HL-60 (cell line): ENCODE measurements at regions not wholly inside any gene's neighbourhood (a gene's known extent, or its start where the extent isn't known, plus 50 kb on each side); places are given as distances from the start of the nearest gene placed in this dataset.

Experiments
- DNase-seq, 2 experiments: peaks; one replicate each; pipeline ENCODE4 v3.0.0-alpha.2; 2010 to 2020; ENCODE audit warnings: low read depth in 1 of 2, low spot score in 1 of 2
- H3K27ac ChIP-seq: fragments of 250-450 bp; sonication (Bioruptor Pico); replicated peaks from 2 replicates; pipeline ENCODE4 v1.5.1; 2020; ENCODE audit warnings: mild to moderate bottlenecking, moderate library complexity
- H3K27me3 ChIP-seq: fragments of 250-450 bp; sonication (Bioruptor Pico); 2 replicates; pipeline ENCODE4 v1.5.1; 2021; ENCODE audit warnings: mild to moderate bottlenecking, moderate library complexity; ENCODE audit not compliant: insufficient read depth, poor library complexity, severe bottlenecking
- H3K4me3 ChIP-seq: replicated peaks from 2 replicates; pipeline ENCODE4 v1.5.1; 2011; ENCODE audit warnings: mild to moderate bottlenecking, control low read depth, low read length; ENCODE audit not compliant: insufficient read depth
- GABPA ChIP-seq: IDR thresholded peaks from 2 replicates; pipeline ENCODE4 v1.6.1; 2012; ENCODE audit warnings: low read depth
- POLR2AphosphoS5 ChIP-seq: IDR thresholded peaks from 2 replicates; pipeline ENCODE4 v1.6.1; 2012; ENCODE audit warnings: low read depth
- SPI1 ChIP-seq: IDR thresholded peaks from 2 replicates; pipeline ENCODE4 v1.6.1; 2012; ENCODE audit warnings: low read depth, mild to moderate bottlenecking, borderline replicate concordance
- TF ChIP-seq, protein P1 (sequence below): IDR thresholded peaks from 2 replicates; pipeline ENCODE4 v1.6.1; 2012; ENCODE audit warnings: low read depth; ENCODE audit not compliant: insufficient replicate concordance
- TF ChIP-seq, protein P2 (sequence below): IDR thresholded peaks from one replicate; pipeline ENCODE4 v1.5.1; 2011; ENCODE audit warnings: low read length, control low read depth, inconsistent platforms; ENCODE audit not compliant: insufficient read depth

DNA sequence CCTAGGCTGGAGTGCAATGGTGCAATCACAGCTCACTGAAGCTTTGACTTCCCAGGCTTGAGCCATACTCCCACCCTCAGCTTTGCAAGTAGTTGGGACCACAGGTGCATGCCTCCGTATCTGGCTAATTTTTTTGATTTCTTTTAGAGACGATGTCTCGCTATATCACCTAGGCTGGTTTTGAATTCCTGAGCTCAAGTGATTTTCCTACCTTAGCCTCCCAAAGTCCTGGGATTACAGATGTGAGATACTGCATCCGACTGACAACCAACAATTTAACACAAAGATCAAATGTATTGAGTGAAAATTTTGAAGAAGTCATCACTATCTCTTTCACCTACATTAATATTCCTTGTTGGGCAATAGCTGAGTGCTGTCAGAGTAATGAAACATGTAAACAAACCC, 181.6 kb downstream of the MYCN start:
- DNase-seq = no peak
- TF ChIP-seq POLR2AphosphoS5 (no peak), GABPA (no peak), SPI1 (no peak)
- TF ChIP-seq, protein P1, sequence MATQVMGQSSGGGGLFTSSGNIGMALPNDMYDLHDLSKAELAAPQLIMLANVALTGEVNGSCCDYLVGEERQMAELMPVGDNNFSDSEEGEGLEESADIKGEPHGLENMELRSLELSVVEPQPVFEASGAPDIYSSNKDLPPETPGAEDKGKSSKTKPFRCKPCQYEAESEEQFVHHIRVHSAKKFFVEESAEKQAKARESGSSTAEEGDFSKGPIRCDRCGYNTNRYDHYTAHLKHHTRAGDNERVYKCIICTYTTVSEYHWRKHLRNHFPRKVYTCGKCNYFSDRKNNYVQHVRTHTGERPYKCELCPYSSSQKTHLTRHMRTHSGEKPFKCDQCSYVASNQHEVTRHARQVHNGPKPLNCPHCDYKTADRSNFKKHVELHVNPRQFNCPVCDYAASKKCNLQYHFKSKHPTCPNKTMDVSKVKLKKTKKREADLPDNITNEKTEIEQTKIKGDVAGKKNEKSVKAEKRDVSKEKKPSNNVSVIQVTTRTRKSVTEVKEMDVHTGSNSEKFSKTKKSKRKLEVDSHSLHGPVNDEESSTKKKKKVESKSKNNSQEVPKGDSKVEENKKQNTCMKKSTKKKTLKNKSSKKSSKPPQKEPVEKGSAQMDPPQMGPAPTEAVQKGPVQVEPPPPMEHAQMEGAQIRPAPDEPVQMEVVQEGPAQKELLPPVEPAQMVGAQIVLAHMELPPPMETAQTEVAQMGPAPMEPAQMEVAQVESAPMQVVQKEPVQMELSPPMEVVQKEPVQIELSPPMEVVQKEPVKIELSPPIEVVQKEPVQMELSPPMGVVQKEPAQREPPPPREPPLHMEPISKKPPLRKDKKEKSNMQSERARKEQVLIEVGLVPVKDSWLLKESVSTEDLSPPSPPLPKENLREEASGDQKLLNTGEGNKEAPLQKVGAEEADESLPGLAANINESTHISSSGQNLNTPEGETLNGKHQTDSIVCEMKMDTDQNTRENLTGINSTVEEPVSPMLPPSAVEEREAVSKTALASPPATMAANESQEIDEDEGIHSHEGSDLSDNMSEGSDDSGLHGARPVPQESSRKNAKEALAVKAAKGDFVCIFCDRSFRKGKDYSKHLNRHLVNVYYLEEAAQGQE = no peak
- TF ChIP-seq, protein P2, sequence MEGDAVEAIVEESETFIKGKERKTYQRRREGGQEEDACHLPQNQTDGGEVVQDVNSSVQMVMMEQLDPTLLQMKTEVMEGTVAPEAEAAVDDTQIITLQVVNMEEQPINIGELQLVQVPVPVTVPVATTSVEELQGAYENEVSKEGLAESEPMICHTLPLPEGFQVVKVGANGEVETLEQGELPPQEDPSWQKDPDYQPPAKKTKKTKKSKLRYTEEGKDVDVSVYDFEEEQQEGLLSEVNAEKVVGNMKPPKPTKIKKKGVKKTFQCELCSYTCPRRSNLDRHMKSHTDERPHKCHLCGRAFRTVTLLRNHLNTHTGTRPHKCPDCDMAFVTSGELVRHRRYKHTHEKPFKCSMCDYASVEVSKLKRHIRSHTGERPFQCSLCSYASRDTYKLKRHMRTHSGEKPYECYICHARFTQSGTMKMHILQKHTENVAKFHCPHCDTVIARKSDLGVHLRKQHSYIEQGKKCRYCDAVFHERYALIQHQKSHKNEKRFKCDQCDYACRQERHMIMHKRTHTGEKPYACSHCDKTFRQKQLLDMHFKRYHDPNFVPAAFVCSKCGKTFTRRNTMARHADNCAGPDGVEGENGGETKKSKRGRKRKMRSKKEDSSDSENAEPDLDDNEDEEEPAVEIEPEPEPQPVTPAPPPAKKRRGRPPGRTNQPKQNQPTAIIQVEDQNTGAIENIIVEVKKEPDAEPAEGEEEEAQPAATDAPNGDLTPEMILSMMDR = no peak
- Histone ChIP-seq H3K27me3 (no peaks in the 10 kb centered on the region), H3K4me3 (no peak overlapping the region), H3K27ac (no peak overlapping the region)

DNA sequence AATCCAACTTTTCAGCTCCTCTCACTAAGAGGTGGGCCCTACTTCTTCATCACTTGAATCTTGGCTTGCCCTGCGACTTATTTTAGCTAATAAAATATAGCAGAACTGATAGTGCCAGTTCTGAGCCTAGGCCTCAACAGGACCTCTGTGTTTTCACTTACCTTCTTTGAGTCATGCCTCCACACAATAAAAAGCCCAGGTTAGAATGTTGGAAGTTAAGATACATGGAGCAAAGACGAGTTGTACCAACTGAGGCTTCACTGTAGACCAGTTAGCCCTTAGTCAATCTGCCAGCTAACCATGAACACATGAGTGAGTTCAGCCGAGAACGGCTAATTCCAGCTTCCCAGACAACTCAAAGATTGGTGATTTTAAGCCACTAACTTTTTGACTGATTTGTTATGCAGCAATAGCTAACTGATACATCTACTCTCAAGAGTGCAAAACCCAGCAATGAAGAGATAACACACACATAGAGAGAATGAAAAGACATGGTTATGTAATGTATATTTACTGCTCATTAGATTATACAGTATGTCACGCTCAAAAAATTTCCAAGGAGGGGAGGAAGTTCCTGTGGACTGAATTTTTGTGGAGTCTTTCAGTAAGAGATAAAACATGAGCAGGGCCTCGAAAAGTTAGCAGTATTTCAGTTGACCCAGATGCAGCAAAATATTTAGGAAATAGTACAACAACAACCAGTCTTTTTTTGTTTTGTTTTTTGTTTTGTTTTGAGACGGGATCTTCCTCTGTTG, 181.1 kb downstream of the MYCN start:
- no peak for DNase-seq
- Histone ChIP-seq H3K27ac (no peak overlapping the region), H3K4me3 (no peak overlapping the region), H3K27me3 (no peaks in the 10 kb centered on the region)
- TF ChIP-seq, protein P2 = no peak
- TF ChIP-seq GABPA (no peak), POLR2AphosphoS5 (no peak), SPI1 (no peak)
- TF ChIP-seq, protein P1 = no peak

DNA sequence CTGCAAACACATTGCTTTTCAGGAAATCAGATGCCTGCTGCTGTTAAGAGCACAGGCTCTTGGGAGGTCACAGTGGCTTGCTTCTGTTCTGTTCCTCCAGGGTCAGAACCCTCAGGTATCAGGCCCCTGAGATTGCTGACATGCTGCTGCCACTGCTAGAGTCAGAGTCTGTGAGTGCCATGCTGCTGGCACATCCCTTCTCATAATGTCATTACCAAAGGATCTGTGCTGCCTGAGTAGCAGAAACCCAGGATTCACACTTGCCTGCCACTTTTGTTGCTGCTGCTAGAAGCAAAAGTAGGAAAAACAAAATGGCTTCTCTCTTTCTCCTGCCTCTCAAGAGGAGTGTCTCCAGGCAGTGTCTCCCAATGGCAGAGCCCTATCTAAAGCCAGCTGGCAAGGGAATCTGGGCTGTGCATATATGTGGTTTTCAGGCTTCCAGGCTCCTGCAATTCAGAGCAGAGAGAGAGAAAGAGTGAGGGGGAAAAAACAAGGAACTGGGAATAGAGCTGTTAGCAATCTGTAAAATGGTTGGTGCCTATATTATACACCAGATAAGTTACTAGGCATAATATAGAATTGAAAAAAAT, 180.3 kb downstream of the MYCN start:
- Histone ChIP-seq H3K4me3 (no peak overlapping the region), H3K27me3 (no peaks in the 10 kb centered on the region), H3K27ac (no peak overlapping the region)
- DNase-seq = no peak
- TF ChIP-seq POLR2AphosphoS5 (no peak), SPI1 (no peak), GABPA (no peak)
- TF ChIP-seq, protein P1 = no peak
- TF ChIP-seq, protein P2 = no peak
